ENCODE measurements at regions not wholly inside any gene's neighbourhood (a gene's known extent, or its start where the extent isn't known, plus 50 kb on each side); places are given as distances from the start of the nearest gene placed in this dataset.
"Not testable (repeated sequence)": the region's sequence is repeated elsewhere in the genome, so short reads cannot be mapped to it uniquely, and the experiment has no call there.

DNA sequence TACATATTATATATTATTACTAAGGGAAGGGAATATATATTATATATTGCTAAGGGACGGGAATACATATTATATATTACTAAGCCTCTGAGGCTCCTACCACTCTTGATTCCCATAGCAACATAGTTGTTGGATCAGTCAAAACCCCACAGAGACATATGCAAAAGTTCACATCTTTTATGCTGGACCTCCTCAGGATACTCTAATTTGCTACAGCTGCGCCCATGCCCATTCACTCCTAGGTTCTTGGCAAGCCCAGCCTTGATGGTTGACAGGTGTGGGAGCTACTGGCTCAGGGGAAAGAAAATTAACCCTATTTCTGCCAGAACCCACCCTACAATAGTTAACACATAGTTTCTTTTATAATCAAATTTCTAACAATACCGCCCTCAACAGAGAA is 752.2 kb downstream of the TTLL7 start:
- TF ChIP-seq POLR2AphosphoS5, EP300 (IDR thresholded peaks at IDR 0.05): not testable (repeated sequence)
- TF ChIP-seq, protein P1, sequence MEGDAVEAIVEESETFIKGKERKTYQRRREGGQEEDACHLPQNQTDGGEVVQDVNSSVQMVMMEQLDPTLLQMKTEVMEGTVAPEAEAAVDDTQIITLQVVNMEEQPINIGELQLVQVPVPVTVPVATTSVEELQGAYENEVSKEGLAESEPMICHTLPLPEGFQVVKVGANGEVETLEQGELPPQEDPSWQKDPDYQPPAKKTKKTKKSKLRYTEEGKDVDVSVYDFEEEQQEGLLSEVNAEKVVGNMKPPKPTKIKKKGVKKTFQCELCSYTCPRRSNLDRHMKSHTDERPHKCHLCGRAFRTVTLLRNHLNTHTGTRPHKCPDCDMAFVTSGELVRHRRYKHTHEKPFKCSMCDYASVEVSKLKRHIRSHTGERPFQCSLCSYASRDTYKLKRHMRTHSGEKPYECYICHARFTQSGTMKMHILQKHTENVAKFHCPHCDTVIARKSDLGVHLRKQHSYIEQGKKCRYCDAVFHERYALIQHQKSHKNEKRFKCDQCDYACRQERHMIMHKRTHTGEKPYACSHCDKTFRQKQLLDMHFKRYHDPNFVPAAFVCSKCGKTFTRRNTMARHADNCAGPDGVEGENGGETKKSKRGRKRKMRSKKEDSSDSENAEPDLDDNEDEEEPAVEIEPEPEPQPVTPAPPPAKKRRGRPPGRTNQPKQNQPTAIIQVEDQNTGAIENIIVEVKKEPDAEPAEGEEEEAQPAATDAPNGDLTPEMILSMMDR (IDR thresholded peaks at IDR 0.05), result not testable (repeated sequence)

Data from stomach (tissue), 4 donors.